ENCODE measurements at regions not wholly inside any gene's neighbourhood (a gene's known extent, or its start where the extent isn't known, plus 50 kb on each side); places are given as distances from the start of the nearest gene placed in this dataset.

GRCh38 chr1:228923973-228924686, 188.9 kb downstream of the RHOU start:
- no peak for DNase-seq

- no peak for DNase-seq
These were observed 190.4 kb downstream of the RHOU start for GRCh38 chr1:228925691-228926090.

DNA sequence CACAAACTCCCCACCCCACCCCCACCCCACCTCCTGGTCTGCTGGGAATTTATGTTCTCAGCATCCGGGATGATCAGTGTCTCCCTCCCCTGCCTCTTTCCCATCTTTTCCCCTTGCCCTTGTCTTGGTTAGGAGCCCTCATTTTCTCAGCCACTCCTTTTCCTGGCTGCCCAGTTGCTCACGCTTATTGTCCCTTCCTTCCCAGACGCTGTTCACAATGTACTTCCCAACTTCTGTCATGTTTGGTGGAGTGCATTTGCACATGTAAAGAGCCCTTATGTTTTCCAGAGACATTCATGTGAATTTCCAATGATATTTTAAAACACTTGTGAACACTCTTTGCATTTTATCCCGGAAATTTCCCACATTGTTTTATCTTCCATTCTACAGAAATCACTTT, 192.1 kb downstream of the RHOU start:
- DNase-seq = no peak

- DNase-seq = no peak
These were observed 192.9 kb downstream of the RHOU start for GRCh38 chr1:228927946-228928898.

DNA sequence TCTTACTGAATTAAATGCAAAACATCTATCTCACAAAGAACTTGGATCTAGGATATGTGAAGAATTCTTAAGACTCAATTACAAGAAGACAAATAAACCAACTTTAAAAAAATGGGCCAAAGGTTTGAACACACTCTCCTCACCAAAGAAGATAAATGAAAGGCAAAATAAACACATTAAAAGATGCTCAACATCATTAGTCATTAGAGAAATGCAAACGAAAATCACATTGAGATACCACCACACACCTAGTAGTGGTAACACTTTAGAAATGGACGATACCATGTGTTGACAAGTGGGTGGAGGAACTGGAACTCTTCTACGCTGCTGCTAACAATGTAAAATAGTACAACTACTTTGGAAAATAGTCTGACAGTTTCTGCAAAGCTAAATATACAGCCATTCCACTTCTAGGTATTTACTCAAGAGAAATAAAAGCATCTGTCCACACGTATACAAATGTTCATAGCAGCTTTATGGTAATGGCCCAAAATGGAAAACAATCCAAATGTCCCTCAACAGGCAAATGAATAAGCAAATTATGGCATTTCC, 194.3 kb downstream of the RHOU start:
- no peak for DNase-seq

DNA sequence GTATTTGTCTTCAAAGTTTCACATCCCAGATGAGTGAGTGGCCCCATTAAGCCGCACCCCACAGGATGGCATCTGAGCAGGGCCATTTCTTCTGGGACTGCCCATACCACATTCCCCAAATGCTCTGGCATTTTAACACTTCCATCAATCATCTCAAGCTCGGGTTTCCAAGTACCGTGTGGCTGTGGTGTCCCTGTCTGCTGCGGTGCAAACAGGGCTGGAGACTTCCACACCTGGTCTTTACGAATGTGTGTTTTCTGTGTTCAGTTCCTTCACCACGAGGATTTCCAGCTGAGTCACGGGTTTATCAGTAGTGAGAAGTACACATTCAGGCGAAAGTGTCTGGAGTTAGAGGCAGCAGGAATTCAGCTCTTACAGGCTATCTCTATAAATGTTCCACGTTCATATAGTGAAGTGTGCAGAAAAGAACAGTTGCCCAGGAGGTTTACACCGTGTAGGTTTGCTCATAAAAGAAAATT, 195.2 kb downstream of the RHOU start:
- DNase-seq = no peak

GRCh38 chr1:228933753-228934152, 198.5 kb downstream of the RHOU start:
- no peak for DNase-seq

- DNase-seq = no peak
These were observed 200.0 kb downstream of the RHOU start for GRCh38 chr1:228935198-228935663.

DNA sequence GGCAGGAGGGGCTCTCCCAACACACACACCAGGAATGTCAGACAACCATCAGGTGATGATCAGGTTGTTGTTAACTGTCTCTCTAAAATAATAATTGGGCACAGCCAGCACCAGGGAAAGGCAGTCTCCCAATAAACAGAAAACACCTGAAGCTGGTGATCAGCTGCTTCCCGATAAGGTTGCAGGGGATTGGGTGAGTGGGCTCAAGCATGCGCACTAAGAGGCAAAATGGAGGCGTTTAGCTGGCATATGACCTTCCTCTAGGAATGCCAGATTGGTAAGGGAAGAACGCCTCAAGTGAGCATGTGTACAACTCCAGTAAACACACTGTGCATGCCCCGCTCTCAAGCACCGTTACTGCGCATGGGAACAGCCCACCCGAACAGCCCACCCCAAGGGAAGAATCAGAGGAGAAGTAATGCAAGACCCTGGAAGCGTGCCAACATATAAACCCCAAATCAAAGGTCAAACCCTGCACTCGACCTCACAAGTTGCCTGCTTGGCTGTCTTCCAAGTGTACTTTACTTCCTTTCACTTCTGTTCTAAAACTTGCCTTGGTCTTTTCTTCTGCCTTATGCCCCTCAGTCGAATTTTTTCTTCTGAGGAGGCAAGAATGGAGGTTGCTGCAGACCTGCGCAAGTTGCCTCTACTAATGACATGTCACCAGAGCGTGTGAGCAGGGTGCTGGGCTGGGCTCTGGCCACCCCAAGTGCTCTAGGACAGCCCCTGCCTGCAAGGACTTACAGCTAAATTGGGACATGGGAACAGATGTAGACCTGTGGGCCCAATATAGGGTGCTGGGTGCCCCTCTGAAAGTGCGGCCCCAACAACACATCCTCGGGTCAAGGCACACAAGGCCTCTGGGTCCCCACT, 200.8 kb downstream of the RHOU start:
- no peak for DNase-seq

GRCh38 chr1:228936881-228937280, 201.6 kb downstream of the RHOU start:
- DNase-seq = no peak

- DNase-seq = no peak
These were observed 202.1 kb downstream of the RHOU start for GRCh38 chr1:228937351-228937750.

GRCh38 chr1:228937851-228938536, 202.7 kb downstream of the RHOU start:
- DNase-seq = no peak

DNA sequence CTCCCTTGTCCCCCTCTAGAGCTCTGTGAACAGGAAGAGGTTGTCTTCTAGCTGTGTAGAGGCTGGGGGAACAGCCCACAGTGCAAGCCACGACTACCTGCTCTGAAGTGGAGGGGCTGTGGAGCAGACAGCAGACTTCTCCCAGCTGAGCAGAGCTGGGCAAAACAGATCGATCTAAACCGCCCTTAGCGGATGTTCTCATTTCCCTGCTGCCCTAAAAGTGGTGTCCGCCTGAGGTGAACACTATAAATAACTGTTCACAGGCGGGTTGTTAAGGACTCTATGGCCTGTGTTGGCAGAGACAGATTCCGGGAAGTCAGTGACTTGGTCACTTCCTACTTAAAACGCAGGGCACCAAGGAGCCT, 203.2 kb downstream of the RHOU start:
- no peak for DNase-seq

GRCh38 chr1:228939001-228939691, 203.9 kb downstream of the RHOU start:
- DNase-seq = no peak

DNA sequence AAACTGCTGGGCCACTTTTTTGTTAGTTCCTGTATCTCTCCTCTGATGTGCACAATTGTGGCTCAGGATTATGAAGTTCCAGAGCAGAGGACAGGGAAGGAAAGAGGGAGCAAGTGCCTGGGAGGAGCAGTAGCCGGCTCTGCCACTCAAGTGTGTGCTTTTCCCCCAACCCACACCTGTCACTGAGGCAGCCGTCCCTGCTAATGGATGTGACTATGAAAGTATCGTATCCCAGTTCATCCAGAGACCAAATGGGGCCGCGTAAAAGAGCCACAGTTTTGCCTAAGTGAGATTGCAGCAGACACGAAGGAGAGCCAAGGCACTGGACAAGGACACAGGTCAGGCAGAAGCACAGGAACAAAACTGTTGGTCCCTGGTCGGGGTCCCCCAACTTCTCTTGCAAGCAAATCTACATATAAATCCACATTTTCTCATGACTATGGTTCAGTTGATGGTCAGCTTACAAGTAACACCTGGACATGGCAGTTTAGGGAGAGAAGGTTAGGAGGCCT, 204.7 kb downstream of the RHOU start:
- DNase-seq = no peak

- no peak for DNase-seq
These were observed 205.2 kb downstream of the RHOU start for GRCh38 chr1:228940526-228940925.

- no peak for DNase-seq
These were observed 205.6 kb downstream of the RHOU start for GRCh38 chr1:228940926-228941325.

DNA sequence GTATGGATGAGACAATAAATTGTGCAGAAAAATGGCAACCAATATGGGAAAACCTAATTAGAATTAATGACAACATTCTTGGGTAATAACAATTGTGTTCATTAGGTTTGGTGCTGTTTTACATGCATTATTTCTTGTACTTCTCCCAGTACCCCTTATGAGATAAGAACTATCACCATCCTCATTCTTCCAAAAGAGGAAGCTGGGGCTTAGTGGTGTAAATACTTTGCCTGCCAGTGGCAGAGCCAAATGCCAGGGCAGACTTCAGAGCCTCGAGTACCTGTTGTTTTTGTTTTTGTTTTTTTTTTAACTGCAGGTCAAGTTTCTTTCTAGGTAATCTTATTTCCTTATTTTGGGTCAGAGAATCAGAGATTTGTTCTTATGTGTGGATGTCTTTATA, 206.4 kb downstream of the RHOU start:
- DNase-seq = no peak

- no peak for DNase-seq
These were observed 208.2 kb downstream of the RHOU start for GRCh38 chr1:228943436-228943835.

DNA sequence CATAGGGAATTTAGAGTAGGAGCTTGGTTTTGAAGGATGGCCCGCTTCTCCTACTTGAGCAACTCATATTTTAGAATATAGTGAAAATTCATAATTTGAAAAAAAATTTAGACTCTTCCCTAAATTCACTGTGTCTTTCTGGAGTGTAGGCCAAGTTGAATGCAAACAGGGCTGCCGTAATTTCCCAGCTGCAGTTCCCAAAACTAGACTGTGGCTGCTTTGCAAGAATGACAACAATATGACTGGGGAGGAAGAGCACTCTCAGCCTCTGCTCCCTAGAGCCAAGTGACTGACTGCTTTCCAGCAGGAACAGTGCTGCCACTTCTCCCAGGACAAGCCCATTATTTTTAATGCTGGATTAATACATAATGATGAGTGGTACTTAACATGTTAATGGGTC, 209.0 kb downstream of the RHOU start:
- no peak for DNase-seq

- DNase-seq = no peak
These were observed 209.7 kb downstream of the RHOU start for GRCh38 chr1:228944935-228945371.
